Retinal pigment epithelial cell (primary cell): ENCODE measurements at regions not wholly inside any gene's neighbourhood (a gene's known extent, or its start where the extent isn't known, plus 50 kb on each side); places are given as distances from the start of the nearest gene placed in this dataset.
"Not testable (repeated sequence)": the region's sequence is repeated elsewhere in the genome, so short reads cannot be mapped to it uniquely, and the experiment has no call there.

ENCODE experiments used
- DNase-seq: peaks from one replicate; pipeline ENCODE4 v3.0.0-alpha.2; 2010; ENCODE audit warnings: low read depth
- H3K4me3 ChIP-seq: 2 replicates; pipeline ENCODE4 v1.5.1; 2011; ENCODE audit warnings: mild to moderate bottlenecking, low read length, control low read depth, moderate library complexity
- TF ChIP-seq, protein P1 (sequence below): conservative IDR thresholded peaks from 2 replicates; pipeline ENCODE4 v1.5.1; 2011; ENCODE audit warnings: low read depth, low read length, control low read depth, inconsistent platforms

DNA sequence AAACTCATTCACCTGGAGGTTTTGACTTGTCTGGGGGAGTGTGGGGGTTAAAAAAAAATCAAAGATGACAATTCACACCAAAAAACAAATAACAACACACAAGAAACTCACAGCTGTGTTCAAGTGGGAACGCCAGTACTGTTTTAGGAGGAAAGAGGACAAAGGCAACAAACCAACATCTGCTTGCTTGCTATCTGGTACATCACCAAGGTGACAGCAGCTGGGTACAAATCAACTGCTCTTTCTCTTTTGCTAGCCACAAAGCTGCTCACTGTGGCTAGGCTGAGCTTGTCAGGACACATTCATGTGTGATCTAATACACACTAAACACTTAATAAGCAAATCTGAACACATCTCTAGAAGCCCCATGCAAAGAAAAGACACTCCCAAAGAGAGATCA is 128.0 kb upstream of the RAP1B start:
- no peak overlapping the region for H3K4me3 ChIP-seq
- DNase-seq = no peak
- TF ChIP-seq, protein P1, sequence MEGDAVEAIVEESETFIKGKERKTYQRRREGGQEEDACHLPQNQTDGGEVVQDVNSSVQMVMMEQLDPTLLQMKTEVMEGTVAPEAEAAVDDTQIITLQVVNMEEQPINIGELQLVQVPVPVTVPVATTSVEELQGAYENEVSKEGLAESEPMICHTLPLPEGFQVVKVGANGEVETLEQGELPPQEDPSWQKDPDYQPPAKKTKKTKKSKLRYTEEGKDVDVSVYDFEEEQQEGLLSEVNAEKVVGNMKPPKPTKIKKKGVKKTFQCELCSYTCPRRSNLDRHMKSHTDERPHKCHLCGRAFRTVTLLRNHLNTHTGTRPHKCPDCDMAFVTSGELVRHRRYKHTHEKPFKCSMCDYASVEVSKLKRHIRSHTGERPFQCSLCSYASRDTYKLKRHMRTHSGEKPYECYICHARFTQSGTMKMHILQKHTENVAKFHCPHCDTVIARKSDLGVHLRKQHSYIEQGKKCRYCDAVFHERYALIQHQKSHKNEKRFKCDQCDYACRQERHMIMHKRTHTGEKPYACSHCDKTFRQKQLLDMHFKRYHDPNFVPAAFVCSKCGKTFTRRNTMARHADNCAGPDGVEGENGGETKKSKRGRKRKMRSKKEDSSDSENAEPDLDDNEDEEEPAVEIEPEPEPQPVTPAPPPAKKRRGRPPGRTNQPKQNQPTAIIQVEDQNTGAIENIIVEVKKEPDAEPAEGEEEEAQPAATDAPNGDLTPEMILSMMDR = no peak

DNA sequence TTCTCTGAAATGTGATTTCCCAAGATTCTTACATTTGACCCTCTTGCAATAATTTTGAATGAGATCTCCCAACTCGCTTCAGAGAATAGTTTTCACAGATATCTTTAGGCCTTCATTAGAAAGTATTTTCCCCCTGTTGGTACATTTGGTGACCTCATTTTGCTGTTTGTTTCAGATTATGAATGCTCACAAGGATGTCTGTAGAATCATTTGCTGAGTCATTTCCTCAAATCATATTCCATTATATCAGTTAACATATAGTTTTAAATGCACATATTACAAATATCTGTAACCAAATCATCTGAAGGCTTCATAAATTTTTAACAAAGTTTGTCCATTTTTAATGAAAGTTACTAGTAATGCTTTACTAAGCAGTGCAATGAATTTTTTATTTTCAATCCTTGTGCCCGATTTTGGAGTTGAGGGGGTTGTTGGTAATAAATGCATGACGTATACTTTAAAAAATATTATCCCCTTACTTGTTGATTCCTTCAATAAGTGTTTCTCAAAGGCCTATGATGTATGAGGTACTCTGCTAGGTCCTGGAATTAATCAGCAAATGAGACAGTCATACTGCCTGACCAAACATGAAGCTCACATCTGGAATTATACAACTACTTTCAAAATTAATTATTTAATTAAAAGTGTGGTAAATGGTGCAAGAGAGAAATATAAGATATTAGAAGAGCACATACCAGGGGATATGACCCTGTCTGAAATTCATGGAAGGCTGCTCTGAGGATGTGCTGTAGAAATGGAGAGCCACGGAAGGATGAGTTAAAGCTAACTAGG is 126.9 kb upstream of the RAP1B start:
- TF ChIP-seq, protein P1 = no peak
- DNase-seq = no peak
- H3K4me3 ChIP-seq = no peak overlapping the region

DNA sequence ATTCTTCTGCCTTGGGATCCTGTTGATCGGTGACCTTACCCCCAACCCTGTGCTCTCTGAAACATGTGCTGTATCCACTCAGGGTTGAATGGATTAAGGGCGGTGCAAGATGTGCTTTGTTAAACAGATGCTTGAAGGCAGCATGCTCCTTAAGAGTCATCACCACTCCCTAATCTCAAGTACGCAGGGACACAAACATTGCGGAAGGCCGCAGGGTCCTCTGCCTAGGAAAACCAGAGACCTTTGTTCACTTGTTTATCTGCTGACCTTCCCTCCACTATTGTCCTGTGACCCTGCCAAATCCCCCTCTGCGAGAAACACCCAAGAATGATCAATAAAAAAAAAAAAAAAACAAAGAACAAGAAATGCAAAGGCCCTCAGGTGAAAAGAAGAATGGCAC is 126.1 kb upstream of the RAP1B start:
- not testable (repeated sequence) for DNase-seq

DNA sequence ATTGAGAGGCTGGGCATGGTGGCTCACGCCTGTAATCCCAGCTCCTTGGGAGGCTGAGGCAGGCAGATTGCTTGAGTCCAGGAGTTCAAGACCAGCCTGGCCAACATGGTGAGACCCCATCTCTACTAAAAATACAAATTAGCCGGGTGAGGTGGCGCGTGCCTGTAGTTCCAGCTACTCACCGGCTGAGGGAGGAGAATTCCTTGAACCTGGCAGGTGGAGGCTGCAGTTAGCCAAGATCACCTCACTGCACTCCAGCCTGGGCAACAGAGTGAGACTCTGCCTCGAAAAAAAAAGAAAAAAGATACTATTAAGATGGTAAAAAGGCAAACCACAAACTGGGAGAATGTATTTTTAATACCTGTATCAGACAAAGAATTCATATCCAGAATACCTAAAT is 124.2 kb upstream of the RAP1B start:
- DNase-seq, H3K4me3 ChIP-seq: not testable (repeated sequence)

More for the DNA sequence above, 126.1 kb upstream of the RAP1B start:
- H3K4me3 ChIP-seq = not testable (repeated sequence)

DNA sequence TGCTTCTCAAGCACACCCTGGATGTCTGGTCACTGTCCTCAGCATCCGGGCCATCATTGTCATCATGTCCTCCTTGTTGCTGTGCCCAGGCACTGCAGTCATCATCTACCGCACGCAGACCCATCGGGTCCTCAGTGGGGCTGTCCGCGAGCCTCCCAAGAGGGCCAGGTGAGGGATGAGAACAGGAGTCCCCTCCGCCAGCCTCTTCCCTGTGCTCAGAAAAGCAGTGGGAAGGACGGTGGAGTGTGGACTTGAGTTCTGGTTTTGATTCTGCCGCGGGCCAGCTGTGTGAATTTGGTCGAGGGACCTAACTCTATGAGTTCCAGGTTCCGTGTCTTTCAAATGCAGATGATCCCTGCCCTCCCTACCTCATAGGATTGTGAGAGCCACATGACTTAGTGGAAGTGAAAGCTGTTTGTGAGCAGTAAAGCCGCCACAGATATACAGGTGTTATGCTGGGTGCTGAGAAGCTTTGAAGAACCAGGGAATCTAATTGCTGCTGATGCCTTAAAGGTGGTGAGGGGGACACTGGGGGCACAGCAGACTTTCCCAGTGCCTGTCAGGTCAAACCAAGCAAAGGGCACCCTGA is 122.9 kb upstream of the RAP1B start:
- TF ChIP-seq, protein P1 = no peak
- H3K4me3 ChIP-seq = no peak overlapping the region
- no peak for DNase-seq

DNA sequence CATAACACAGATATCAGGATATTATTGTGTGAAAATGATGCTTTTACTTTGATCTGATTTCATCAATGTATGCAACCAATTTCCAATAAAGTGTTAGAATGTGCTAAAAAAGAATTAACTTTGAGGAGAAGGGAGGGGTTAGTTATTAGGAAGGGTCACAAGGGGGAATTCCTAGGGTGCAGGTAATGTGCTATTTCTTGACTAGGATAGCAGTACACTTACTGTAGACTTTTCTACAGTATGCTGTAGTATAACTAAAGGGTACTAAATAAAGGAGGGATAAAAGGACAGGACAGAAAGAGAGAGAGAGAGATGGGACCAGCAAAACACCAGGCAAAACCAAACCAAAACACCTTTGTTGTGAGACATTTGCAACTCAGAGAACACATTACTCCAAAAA is 121.4 kb upstream of the RAP1B start:
- TF ChIP-seq, protein P1 = no peak
- no peak overlapping the region for H3K4me3 ChIP-seq
- DNase-seq = no peak

DNA sequence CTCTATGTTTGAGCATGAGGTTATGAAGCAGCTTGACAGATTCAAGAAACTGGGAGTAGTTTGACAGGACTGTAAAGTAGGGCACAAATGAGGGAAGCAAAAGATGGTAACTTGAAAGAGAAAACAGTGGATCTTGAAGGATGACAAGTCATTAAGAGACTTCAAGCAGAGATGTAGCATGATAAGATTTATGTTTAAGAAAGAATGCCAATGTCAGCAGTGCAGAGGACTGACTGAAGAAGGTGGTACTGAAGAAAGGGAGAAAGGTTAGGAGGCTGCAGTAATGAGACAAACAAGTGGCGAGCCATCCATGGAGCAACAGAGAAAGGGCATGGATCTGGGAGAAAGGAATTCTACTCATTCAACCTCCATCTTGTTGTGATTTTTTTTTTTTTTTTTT is 120.2 kb upstream of the RAP1B start:
- TF ChIP-seq, protein P1 = no peak
- H3K4me3 ChIP-seq = no peak overlapping the region
- DNase-seq = no peak

DNA sequence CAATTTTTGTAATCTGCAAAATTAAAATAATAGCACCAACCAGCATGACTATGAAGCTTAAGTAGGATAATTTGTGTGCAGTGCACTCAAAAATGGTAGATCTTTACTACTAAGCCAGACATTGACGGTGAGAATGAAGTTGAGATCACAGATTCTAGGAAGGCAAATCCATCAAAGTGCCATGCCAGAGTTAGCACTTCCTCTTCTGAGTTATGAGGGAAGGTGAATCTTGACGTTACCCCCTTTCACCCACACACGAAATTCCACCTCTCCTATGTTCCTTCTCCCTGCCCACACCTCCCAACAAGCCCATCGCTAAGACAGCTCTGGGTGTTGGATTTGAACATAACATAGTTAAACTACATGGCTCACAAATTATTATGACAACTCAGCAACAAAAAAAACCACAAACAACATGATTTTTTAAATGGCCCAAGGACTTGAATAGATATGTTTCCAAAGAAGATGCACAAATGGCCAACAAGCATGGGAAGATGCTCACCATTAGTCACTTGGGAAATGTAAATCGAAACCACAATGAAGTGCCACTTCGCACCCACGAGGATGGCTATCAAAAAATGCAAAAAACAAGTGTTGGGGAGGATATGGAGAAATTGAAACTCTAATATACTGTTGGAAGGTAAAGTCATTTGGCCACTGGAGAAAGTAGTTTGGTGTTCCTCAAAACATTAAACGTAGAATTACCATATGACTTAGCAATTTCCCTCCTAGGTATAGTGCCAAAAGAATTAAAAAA is 119.3 kb upstream of the RAP1B start:
- H3K4me3 ChIP-seq = no peak overlapping the region
- TF ChIP-seq, protein P1 = no peak
- no peak for DNase-seq
